Tibial nerve (tissue), 3 donors: ENCODE measurements at regions not wholly inside any gene's neighbourhood (a gene's known extent, or its start where the extent isn't known, plus 50 kb on each side); places are given as distances from the start of the nearest gene placed in this dataset.

ENCODE experiments used
- POLR2A ChIP-seq, 2 donors: fragments of 450-650 bp; IDR thresholded peaks; one replicate each; pipeline ENCODE4 v1.6.1; 2017; ENCODE audit warnings: antibody characterized with exemption in 2 of 2, mild to moderate bottlenecking in 2 of 2, moderate library complexity in 2 of 2
- TF ChIP-seq, protein P1 (sequence below), 5 experiments: fragments of 200-600 bp in 3 of 5; fragments of 450-650 bp in 2 of 5; sonication (generic) in 3 of 5; IDR thresholded peaks; one replicate each; pipeline ENCODE4 v1.5.1; 2016 to 2019; ENCODE audit warnings: antibody characterized with exemption in 5 of 5, mild to moderate bottlenecking in 3 of 5, moderate library complexity in 2 of 5

DNA sequence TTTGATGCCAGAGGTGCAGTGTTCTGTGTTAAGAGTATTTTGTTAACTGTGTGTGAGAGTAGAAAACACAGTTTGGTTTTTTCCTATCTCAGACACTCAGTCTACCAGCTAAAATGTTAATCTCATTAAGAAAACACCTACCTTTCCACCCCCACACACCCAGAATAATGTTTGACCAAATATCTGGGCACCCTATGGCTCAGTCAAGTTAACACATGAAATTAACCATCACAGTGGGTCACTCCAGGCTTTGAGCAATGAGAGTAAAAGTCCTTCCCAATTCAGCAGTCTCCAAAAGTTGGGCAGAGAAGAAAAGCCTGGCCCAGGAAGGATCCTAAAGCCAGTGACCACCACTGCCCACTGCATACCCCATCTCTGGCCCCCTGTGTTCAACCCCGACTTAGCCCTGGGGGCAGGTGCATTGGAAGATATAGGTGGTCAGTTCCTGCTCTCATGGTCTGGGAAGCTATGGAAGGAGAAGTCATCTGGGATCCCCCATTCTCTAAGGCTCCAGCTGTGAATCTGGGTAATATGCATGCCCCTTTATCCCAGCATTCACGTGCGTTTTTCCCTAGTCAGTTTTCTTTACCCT is 50.2 kb upstream of the CSF3R start:
- TF ChIP-seq POLR2A (IDR thresholded peaks at IDR 0.05) = no peak
- TF ChIP-seq, protein P1, sequence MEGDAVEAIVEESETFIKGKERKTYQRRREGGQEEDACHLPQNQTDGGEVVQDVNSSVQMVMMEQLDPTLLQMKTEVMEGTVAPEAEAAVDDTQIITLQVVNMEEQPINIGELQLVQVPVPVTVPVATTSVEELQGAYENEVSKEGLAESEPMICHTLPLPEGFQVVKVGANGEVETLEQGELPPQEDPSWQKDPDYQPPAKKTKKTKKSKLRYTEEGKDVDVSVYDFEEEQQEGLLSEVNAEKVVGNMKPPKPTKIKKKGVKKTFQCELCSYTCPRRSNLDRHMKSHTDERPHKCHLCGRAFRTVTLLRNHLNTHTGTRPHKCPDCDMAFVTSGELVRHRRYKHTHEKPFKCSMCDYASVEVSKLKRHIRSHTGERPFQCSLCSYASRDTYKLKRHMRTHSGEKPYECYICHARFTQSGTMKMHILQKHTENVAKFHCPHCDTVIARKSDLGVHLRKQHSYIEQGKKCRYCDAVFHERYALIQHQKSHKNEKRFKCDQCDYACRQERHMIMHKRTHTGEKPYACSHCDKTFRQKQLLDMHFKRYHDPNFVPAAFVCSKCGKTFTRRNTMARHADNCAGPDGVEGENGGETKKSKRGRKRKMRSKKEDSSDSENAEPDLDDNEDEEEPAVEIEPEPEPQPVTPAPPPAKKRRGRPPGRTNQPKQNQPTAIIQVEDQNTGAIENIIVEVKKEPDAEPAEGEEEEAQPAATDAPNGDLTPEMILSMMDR (IDR thresholded peaks at IDR 0.05) = no peak
